ENCODE measurements at regions not wholly inside any gene's neighbourhood (a gene's known extent, or its start where the extent isn't known, plus 50 kb on each side); places are given as distances from the start of the nearest gene placed in this dataset.
A peak's percentile ranks its signal among the peaks of the same experiment; 100 is the strongest.
"Not testable (repeated sequence)": the region's sequence is repeated elsewhere in the genome, so short reads cannot be mapped to it uniquely, and the experiment has no call there.

DNA sequence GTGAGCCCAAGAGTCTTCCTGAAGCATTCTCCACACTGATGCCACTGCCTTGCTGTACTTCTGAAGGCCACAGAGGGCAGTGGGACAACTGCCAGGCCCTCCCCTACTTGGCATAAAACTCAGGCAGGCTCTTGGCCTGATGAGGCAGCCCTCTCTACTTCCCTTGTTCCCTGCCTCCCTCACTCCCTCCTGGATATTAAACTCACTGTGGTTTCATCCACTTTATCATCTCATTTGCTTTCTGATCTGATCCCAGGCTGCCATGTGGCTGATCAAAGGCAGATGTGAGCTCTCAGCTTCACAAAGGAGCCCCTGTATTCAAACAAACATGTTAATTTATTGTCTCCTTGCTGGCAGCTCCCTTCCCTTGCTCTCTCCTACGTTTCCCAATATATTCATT is 533.5 kb downstream of the IGSF11 start:
- DNase-seq (ENCODE audit: low read depth, low spot score) = peak; percentile 66

DNA sequence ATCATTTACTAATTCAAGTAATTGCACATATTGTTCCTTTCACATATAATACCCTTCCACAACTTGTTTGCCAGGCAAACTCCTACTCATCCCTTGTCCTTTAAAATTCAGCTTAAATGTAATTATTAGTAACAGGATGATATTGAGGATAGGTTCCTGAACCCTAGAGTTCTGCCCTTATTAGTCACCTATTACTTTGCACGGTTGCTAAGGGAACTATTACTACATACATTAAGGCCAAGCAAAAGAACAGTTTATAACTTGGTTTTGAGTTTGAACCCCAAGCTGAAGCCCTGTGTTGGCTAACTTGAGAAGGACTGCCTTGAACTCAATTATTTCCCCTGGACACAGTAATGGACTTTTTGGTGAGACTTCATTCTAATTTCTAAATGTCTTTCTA is 529.7 kb downstream of the IGSF11 start:
- DNase-seq (ENCODE audit: low read depth, low spot score) = no peak

DNA sequence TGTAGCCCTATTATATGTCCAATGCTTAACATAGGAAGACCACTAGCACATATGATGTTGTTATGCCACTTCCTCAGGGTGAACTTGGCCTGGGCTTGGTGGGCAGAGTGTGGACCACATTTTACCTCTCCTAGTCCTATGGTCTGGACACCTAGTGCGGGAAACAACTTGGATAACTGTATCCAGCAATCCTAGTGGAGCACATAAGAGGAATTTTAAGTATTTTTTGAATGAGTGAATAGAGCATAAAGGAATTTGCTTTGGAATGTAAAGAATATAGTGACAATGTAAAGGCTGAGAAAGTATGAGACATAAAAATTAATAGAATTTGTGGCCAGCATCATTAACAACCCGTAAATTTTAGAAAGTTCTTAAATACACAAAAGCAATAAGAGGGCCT is 528.9 kb downstream of the IGSF11 start:
- peak; percentile 20 for DNase-seq (ENCODE audit: low read depth, low spot score)

DNA sequence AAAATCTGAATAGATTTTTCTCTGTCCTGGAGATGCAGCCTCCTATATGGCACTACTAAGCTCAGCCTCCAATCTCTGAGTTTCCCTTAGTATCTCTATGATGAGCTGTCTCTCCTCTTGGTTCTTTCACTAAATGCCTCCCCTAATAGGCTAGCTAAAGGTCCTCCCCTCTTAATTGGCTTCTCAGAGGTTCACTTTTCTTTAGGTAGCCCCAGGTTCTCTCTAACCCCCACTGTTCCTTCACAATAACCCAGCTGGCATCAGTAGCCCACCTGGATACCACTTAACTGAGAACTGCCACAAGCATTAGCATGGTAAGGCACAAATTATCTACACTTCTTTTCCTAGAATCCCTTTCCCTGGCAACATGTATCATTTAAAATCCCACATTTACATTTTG is 523.2 kb downstream of the IGSF11 start:
- DNase-seq (ENCODE audit: low read depth, low spot score) = no peak

DNA sequence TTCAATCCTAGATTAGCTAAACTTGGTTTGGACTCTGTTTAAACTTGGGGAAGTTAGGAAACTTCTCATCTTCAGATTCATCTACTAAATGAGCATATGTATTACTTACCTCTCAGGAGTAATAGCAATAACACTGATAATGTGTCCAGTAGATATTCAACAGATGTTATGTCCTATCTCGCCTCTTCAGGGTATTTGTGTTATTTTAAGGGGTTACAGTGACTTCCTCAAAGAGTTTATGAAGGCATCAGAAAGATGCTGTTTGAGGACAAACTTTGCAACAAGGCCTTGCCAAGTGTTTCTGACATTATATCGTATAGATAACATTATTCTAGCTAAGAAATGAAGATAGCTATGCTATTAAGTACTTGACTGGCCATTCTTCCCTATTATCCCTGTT is 522.3 kb downstream of the IGSF11 start:
- DNase-seq (ENCODE audit: low read depth, low spot score) = no peak

DNA sequence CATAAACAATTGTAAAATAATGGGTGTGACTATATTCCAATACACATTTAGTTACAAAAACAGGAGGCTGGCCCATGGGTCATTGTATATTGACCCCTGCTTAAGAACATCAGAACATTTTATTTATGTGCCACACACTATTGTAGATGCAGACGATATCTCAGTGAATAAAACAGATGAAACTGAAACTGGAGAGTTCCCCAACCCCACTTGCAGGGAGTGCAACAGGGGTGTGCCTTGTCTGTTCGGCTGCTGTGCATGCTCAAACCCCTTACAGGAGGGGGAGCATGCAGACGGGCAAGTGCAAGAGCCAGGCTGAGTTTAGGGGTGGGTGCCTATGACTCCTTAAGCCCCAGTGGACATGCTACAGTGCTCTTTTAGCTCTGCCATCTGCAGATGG is 509.6 kb downstream of the IGSF11 start:
- DNase-seq (ENCODE audit: low read depth, low spot score) = no peak

DNA sequence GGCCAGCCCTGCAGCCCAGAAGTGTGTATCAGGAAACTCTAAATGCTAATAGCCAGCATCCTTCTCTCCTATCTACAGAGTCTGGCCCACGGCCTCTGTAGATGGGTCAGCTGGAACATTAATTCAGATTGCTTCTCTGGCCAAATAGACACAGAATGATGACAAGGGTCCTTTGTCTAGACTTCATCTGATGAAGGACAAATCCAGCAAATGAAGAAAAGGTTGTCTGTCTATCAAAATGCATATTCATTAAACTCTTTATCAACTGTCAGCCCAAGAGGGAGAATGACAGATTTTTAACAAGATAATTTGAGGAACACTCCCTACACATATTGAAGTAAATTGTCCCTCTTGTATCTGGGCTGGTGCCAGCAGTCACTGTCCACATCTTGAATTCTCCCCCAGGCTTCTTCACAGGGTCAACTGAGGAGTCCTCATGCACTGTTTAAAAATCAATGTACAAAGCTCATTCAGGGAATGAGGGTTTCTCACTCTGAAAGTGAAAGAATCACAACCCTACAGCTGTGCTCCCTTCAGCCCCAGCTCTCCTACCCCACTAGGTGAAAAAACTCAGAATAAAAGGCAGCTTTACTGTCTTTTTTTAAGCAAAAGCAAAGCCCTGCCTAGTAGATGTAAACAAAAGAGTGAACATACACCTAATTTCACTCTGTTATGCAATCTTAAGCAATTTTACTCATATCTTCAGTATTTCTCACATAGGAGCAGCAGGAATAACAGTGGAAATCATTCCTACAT is 507.7 kb downstream of the IGSF11 start:
- DNase-seq (ENCODE audit: low read depth, low spot score) = no peak

DNA sequence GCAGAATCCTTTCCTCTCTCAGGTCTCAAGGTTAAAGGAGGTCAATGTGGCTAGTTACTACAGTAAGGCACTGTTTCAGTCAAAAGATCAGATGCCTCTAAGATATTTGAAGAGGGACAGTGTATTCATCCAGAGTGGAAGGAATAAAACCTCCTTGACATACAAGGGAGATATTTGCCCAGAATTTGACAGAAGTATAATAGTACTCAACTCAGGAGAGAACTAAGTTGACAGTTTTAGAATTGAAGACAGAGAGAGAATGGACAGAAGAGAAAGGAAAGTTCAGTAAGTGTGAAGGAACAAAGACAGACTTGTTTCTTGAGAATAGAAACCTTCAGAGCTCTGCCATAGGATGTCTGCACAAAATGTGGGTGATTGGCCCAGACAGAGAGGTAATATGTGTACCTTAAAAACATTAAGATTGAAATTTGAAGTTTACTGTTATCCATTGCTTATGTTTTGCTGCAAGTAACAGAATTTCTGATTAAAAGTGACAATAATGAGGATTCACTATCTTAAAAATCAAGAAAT is 507.1 kb downstream of the IGSF11 start:
- no peak for DNase-seq (ENCODE audit: low read depth, low spot score)

DNA sequence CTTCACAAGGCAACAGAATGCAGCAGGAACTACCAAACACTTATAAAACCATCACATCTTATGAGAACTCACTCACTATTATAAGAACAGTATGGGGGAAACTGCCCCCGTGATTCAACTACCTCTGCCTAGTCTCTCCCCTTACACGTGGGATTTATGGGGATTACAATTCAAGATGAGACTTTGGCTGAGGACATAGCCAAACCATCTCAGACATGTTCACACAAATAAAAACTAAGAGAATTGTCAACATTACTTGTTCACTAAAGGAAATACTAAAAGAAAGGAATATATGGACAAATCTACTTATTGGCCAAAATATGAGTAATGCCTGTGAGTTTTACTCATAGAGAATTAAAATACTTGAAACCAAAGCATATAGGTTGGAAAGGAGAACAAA is 505.1 kb downstream of the IGSF11 start:
- no peak for DNase-seq (ENCODE audit: low read depth, low spot score)

DNA sequence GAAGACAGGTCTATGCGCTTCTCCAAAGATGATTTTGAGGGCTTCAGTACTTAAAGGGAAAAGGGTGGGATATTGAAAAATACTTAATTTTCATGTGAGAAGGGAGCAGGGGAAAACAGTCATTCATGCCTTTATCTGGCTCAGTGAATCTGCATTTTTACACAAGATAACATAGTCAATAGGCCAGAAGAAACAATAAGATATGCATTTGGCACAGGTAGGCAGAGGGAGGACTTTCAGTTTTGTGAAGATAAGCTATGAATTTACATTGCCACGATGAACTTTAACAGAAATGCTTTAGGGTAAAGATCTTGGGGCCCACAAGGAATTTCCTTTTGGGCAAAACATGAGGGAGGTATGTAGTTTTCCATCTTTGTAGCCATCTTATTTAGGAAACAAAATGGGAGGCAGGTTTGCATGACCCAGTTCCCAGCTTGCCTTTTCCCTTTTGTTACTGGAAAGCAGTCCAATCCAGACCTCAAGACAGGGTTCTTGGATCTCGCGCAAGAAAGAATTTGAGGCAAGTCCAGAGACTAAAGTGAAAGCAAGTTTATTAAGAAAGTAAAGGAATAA is 504.2 kb downstream of the IGSF11 start:
- no peak for DNase-seq (ENCODE audit: low read depth, low spot score)

DNA sequence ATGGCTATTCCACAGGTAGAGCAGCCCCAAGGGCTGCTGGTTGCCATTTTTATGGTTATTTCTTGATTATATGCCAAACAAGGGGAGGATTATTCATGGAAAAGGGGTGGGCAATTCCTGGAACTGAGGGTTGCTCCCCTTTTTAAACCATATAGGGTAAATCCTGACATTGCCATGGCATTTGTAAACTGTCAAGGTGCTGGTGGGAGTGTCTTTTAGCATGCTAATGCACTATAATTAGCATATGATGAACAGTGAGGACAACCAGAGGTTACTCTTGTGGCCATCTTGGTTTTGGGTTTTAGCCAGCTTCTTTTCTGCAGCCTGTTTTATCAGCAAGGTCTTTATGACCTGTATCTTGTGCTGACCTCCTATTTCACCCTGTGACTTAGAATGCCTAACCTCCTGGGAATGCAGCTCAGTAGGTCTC is 503.7 kb downstream of the IGSF11 start:
- not testable (repeated sequence) for DNase-seq (ENCODE audit: low read depth, low spot score)

DNA sequence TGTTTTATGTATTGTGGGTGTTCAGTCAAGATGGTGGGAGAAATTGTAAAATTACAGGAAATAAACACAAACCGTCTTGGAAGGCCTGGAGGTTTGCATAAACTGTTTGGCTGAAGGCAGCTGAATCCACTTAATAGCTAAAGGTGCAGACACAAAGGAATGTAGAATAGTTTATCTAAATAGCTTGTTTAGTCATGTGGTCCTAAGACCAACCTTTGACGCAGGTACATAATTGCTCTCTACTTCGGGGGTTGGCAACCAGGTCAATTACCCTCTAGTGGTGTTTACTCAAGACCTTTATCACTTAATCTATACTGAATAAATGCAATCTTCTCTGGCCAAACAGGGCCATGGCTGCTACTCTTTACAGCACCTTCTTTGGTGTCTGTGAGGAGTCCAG is 502.8 kb downstream of the IGSF11 start:
- DNase-seq (ENCODE audit: low read depth, low spot score) = no peak

DNA sequence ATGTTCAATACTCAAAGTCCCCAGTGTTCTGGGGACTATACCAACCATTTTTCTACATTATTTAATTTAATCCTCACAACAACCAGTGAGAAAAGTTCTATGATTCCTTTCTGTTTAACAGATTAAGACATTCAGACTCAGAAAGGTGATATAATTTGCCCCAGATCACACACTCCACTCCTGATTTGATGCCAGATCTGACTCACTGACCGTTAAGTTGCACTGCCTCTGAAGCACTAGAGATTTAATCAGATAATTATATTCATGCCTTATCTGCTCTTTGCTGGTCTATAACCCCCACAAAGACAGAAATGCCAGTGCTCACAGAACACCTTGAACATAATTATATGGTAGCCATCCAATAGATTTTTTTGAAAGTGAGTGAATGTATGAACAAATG is 501.0 kb downstream of the IGSF11 start:
- peak; percentile 45 for DNase-seq (ENCODE audit: low read depth, low spot score)

DNA sequence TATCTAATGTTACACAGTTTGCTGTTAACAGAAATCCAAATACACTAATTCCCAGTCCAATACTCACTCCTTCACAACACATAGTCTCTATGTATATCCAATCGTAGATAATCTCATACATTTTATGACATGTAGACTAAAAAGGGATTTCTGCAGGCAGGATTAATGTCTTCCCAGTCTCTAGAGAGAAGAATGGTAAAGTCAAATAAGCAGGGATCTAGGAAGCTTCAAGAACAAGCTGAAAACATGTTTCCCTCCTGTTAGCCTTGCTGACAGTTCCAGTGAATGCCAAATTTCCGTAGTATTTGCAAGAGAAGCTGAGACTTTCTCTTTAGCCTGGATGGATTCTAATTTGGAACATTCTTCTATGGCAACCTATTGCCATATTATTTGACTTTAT is 500.1 kb downstream of the IGSF11 start:
- no peak for DNase-seq (ENCODE audit: low read depth, low spot score)

DNA sequence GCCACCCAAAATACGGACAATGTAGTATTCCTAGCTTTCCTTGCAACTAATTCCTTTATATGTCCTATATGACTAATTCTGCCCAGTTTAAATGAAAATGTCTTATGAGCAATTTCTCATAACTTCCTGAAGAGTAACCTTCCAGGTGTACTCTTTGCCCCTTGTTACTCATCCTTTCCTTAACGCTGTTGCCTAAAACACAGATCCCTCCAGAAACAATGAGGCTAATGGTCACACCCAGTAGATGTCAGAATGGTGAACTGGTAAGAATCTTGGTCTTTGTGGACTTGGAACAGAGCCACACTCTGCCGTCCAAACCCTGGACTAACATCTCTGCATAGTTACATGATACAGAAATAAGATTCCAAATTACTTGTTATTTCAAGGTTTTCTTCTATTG is 497.9 kb downstream of the IGSF11 start:
- no peak for DNase-seq (ENCODE audit: low read depth, low spot score)

DNA sequence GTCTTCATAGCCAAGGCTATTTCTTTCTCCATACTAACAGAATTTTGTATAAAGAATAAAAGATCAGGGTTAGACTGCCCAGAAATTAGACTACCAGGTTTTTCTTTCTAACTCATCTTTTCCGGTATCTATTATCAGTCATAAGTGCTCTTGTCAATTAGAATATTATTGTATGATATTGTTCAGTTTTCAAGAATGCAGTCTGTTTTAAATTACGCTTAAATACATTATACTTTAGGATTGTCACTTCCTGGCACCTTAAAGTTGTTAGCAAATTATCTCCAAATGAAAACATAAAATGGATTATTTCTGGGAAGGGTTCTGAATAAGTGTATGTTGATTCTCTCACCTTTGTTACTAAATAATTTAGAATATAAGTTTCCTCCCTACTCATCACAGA is 497.2 kb downstream of the IGSF11 start:
- DNase-seq (ENCODE audit: low read depth, low spot score) = no peak

DNA sequence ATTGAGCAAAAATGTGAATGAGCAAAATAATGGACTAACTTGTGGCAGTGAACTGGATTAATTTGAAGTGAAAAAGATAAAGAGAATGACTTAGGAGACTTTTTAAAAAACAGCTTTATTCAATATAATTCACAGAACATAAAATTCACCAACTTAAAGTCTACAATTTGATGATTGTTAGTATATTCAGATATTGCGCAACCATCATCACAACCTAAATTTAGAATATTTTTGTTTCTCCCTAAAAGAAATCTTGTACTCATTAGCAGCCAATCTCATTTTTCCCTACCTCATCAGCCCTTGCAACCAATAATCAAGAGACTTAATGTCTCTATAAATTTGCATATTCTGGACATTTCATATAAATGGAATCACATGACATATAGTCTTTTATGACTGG is 496.5 kb downstream of the IGSF11 start:
- no peak for DNase-seq (ENCODE audit: low read depth, low spot score)

DNA sequence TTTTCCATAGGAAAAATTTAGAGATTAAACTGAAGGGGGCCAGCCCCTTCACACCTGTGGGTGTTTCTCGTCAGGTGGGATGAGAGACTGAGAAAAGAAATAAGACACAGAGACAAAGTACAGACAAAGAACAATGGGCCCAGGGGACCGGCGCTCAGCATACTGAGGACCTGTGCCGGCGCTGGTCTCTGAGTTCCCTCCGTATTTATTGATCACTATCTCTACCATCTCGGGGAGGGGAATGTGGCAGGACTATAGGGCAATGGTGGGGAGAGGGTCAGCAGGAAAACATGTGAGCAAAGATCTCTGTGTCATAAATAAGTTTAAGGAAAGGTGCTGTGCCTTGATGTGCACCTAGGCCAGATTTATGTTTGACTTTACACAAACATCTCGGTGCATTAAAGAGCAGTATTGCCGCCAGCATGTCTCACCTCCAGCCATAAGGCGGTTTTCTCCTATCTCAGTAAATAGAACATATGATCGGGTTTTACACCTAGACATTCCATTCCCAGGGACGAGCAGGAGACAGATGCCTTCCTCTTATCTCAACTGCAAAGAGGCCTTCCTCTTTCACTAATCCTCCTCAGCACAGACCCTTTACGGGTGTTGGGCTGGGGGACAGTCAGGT is 494.7 kb downstream of the IGSF11 start:
- not testable (repeated sequence) for DNase-seq (ENCODE audit: low read depth, low spot score)

DNA sequence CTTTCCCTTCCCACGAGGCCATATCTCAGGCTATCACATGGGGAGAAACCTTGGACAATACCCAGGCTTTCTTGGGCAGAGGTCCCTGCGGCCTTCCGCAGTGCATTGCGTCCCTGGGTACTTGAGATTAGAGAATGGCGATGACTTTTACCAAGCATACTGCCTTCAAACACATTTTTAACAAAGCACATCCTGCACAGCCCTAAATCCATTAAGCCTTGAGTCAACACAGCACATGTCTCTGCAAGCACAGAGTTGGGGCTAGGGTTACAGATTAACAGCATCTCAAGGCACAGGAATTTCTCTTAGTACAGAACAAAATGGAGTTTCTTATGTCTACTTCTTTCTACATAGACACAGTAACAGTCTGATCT is 494.2 kb downstream of the IGSF11 start:
- not testable (repeated sequence) for DNase-seq (ENCODE audit: low read depth, low spot score)

DNA sequence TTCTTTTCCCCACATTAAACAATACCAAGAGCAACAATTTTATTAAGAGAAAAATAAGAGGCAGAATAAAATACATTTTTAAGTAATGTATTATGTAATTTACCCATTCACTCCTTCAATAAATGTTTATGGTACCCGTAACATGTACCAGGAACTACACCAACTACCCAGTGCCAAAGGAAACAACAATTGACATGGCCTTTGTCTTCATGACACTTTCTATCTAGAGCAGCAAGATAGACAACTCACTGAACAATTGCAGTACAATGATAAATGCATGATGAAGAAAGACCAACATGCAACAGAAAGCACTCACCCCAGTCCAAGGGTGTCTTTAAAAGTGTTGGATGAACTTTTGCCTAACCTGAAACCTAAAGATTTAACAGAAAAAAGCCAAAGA is 493.8 kb downstream of the IGSF11 start:
- no peak for DNase-seq (ENCODE audit: low read depth, low spot score)

DNA sequence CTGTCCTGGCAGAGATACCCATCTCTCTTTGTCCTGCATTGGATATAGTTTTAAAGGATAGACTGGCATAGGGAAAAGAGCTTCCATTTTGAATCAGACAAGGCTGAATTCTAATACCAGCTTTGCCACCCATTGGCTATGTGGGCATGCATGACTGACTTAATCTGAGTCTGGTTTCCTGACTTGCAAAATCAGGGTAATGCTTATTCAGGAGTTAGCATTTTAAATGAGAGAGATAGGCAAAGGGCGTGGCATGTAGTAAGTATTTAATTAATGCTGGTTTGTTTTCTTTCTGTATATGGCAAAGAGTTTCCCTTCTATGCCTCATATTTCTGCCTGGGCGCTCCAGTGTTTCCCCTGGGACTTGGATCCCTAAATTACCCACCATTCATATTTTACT is 492.9 kb downstream of the IGSF11 start:
- no peak for DNase-seq (ENCODE audit: low read depth, low spot score)

DNA sequence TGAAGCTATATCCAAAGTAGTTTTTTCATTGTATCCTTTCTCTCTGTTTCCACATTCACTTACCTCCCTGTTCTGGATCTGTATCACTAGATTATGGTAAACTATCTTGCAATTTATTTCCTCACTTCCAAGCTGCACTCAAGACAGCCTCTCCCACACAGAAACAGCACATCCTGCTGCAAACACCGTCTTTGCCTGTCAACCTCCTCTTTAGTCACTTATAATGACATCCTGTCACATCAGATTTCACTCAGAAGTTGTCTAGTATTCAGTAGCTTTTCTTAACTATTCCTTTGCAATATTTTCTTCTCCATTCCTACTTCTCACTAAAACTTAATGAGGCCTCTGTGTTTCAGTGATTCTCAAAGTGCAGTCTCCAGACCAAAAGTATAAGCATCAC is 490.8 kb downstream of the IGSF11 start:
- DNase-seq (ENCODE audit: low read depth, low spot score) = no peak

DNA sequence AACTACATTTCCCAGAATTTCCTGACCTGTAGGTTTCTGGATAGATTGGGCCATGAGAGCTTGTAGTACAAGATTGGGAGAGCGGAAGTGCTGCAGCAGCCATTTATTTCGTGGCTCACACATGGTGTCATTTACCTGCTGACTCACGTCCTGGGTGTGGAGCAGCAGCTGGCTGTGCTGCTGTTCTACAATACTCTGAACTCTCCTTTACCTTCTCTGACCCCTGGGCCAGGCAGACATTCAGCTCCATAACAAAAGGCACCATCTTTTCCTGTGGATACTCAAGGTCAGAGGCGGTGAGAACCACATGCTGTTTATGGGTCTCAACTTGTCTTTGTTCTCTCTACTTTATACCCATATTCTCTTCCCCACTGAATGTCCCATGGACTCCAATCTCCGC is 490.2 kb downstream of the IGSF11 start:
- no peak for DNase-seq (ENCODE audit: low read depth, low spot score)
